Suprapubic skin (tissue), 4 donors: ENCODE measurements at regions not wholly inside any gene's neighbourhood (a gene's known extent, or its start where the extent isn't known, plus 50 kb on each side); places are given as distances from the start of the nearest gene placed in this dataset.

ENCODE experiments used
- POLR2A ChIP-seq, 2 donors: fragments of 450-650 bp; IDR thresholded peaks; one replicate each; pipeline ENCODE4 v1.6.1; 2017; ENCODE audit warnings: antibody characterized with exemption in 2 of 2, mild to moderate bottlenecking in 2 of 2, moderate library complexity in 2 of 2
- POLR2AphosphoS5 ChIP-seq, 3 donors: sonication (generic); formaldehyde crosslinking; IDR thresholded peaks; one replicate each; pipeline ENCODE4 v1.6.1; 2017; ENCODE audit warnings: antibody characterized with exemption in 3 of 3
- TF ChIP-seq, protein P1 (sequence below), 2 donors: fragments of 200-600 bp in 1 of 2; fragments of 450-650 bp in 1 of 2; sonication (generic) in 1 of 2; IDR thresholded peaks; one replicate each; pipeline ENCODE4 v1.5.1; 2016 to 2019; ENCODE audit warnings: antibody characterized with exemption in 2 of 2, mild to moderate bottlenecking in 1 of 2, moderate library complexity in 1 of 2

DNA sequence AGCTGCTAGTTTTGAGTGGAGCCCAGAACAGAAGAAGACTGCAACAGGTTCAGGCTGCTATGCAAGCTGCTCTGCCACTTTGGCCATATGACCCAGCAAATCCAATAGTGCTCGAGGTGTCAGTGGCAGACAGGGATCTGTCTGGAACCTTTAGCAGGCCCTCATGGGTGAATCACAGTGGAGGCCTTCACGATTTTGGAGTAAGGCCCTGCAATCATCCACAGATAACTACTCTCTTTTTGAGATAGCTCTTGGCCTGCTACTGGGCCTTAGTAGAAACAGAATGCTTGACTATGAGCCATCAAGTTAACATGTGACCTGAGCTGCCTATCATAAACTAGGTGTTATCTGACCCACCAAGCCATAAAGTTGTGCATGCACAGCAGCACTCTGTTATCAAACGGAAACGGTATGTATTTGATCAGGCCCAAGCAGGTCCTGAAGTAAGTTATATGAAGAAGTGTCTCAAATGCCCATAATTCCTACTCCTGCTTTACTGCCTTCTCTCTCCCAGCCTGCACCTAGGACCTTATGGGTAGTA, 116.9 kb upstream of the CCDC196 start:
- TF ChIP-seq, protein P1, sequence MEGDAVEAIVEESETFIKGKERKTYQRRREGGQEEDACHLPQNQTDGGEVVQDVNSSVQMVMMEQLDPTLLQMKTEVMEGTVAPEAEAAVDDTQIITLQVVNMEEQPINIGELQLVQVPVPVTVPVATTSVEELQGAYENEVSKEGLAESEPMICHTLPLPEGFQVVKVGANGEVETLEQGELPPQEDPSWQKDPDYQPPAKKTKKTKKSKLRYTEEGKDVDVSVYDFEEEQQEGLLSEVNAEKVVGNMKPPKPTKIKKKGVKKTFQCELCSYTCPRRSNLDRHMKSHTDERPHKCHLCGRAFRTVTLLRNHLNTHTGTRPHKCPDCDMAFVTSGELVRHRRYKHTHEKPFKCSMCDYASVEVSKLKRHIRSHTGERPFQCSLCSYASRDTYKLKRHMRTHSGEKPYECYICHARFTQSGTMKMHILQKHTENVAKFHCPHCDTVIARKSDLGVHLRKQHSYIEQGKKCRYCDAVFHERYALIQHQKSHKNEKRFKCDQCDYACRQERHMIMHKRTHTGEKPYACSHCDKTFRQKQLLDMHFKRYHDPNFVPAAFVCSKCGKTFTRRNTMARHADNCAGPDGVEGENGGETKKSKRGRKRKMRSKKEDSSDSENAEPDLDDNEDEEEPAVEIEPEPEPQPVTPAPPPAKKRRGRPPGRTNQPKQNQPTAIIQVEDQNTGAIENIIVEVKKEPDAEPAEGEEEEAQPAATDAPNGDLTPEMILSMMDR (IDR thresholded peaks at IDR 0.05): no peak
- TF ChIP-seq POLR2A (IDR thresholded peaks at IDR 0.05): no peak
- TF ChIP-seq POLR2AphosphoS5 (IDR thresholded peaks at IDR 0.05): no peak
